DMS 273 treated with DMSO at 0.1 percent for 48 hours (cell line): ENCODE measurements at regions not wholly inside any gene's neighbourhood (a gene's known extent, or its start where the extent isn't known, plus 50 kb on each side); places are given as distances from the start of the nearest gene placed in this dataset.
"Not testable (repeated sequence)": the region's sequence is repeated elsewhere in the genome, so short reads cannot be mapped to it uniquely, and the experiment has no call there.

Experiments
- DNase-seq: peaks from one replicate; lab custom pipeline; 2025; lab: John Stamatoyannopoulos, UW

DNA sequence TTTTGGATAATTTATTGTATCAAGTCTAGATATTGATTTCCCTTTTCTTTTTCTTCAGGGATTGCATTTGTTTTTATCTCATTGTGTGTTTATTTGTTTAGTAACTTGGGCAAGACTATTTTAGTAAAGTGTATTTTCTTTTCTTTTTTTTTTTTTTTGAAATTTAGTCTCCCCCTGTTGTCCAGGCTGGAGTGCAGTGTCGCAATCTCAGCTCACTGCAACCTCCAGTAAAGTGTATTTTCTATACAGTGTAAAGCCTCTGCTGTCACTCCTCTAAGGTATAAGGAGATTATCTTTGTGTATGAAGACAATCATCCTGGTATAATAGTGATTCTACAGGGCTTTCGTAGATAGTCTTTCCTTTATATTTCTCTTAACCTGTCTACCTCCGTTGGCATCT is 2546.0 kb downstream of the PCDH9 start:
- no peak for DNase-seq

DNA sequence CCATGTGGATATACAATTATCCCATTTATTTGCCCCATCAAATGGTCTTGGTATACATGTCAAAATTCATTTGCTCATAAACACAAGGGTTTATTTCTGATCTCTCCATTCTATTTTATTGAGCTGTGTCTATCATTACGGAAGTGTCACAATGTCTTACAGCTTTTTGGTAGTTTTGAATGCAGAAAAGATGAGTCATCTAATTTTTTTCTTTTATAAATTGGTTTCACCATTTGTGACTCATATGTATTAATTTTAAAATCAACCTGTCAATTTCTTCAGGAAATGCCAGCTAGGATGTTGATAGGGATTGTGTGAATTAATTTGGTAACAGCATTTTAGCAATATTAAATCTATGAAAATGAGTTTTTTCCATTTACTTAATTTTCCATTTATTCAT is 2549.4 kb downstream of the PCDH9 start:
- no peak for DNase-seq

GRCh38 chr13:64675255-64675892 is 2554.8 kb downstream of the PCDH9 start:
- DNase-seq, result no peak

- DNase-seq, result no peak
These were observed 2556.0 kb downstream of the PCDH9 start for GRCh38 chr13:64674126-64674525.

- no peak for DNase-seq
These were observed 2557.4 kb downstream of the PCDH9 start for GRCh38 chr13:64672751-64673150.

DNA sequence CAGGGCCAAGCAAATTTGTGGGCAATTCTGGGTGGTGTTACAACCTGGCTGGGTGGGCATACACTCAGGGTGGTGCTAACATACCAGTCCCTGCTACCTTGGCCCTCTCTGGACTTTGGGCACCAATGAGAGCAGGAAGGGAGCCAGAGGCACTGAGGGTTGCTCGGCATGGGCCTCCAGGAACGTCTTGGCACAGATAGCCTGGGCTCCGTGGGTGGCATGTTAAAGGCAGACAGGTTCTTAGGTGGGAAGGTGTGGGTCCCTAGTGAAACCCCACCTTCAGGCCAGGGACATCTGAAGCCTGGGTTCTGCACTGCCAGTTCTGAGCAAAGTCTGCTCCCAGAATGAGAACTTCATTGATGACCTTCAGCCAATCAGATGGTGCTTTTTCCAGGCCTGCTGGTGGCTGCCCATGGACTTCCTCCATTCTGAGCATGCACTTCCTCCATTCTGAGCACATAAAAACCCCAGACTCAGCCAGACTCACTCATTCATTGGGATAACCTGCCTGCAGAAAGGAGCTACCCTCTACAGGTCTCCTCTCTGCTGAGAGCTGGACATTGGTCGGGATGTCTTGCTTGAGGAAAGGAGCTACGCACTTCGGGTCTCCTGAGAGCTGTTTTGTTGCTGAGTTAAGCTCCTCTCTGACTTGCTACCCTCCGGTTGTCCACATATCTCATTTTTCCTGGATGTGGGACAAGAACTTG is 2567.1 kb downstream of the PCDH9 start:
- DNase-seq, result no peak

- no peak for DNase-seq
These were observed 2581.8 kb downstream of the PCDH9 start for GRCh38 chr13:64648293-64648692.

GRCh38 chr13:64643066-64643465 is 2587.1 kb downstream of the PCDH9 start:
- DNase-seq, result no peak

GRCh38 chr13:64640002-64640401 is 2590.1 kb downstream of the PCDH9 start:
- DNase-seq, result no peak

DNA sequence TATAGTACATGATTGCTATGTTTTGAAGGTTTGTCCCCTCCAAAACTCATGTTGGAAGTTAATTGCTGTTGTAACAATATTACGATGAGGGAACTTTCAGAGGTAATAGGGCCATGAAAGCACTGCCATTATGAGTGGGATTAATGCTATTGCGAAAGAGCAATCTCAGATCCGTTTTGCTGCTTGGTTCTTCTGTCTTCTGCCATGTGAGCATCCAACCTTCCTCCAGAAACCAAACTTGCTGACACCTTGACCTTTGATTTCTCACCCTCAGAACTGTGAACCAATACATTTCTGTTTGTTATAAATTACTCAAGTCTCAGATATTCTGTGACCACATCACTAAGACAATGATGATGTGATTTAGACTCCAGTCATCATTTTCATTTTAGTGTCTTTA is 2590.9 kb downstream of the PCDH9 start:
- DNase-seq, result no peak

DNA sequence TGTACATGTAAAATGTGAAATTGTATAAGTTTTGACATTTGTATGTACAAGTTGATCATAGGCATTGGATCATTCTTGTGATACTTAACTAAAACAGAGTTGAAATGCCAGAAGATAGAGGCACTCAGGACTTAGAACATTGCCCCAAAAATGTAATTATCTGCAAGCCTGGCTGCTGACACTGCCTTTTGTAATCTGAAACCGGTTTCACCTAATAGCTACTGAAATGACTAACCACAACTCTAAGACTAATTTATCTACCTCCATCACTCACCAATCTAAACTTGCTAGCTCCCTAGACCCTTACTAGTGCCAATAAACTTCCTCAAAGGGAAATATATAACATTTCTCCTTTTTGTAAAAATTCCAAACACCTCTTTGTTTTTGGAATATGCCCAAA is 2596.2 kb downstream of the PCDH9 start:
- no peak for DNase-seq

GRCh38 chr13:64627654-64628053 is 2602.5 kb downstream of the PCDH9 start:
- DNase-seq, result no peak

GRCh38 chr13:64626105-64626504 is 2604.0 kb downstream of the PCDH9 start:
- DNase-seq, result no peak

DNA sequence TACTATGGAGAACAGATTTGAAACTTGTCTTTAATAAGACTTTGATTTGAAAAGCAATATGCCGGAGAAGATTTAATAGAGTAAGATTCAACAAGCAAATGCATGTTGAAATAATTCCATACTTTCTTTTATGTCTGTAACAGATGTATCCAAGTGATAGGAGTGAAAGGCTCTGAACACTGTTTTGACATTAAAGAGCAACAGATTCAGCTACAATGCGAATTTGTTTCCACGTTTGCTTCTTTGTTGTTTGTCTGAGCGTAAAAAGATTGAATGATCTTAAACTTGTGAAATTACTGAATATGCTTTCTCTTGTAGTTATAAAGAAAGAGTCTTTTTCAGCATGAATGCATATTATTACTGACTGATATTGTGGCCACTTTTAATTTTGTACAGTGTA is 2612.9 kb downstream of the PCDH9 start:
- DNase-seq, result no peak

- no peak for DNase-seq
These were observed 2638.2 kb downstream of the PCDH9 start for GRCh38 chr13:64591971-64592370.

DNA sequence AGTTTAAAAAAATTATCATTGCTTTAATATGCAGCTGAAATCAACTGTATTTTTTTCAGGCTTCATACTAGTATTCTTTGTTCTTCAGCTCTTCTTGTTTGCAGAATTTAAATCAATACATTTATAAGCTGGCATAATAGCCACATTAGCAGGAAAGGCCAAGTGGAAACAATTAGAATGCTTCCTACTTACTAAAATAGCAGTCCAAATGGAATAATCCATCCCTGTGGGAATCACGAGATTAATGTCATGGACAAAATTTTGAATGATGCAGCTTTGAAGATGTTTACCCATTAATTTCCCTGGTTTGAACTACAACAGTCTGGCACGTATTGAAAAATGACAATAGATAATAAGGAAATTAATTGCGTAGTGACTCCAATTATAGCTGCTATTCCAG is 2650.8 kb downstream of the PCDH9 start:
- no peak for DNase-seq

- no peak for DNase-seq
These were observed 2661.4 kb downstream of the PCDH9 start for GRCh38 chr13:64568748-64569147.

DNA sequence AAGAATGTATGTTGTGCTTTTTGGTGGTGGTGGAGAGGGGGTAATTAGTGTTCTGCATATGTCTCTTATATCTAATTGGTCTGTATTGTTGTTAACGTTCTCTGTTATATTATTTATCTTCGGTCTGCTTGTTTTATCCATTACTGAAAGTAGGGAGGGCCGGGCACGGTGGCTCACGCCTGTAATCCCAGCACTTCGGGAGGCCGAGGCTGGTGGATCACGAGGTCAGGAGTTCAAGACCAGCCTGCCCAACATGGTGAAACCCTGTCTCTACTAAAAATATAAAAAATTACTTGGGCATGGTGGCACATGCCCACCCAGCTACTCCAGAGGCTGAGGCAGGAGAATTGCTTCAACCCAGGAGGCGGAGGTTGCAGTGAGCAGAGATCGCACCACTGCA is 2672.1 kb downstream of the PCDH9 start:
- not testable (repeated sequence) for DNase-seq

DNA sequence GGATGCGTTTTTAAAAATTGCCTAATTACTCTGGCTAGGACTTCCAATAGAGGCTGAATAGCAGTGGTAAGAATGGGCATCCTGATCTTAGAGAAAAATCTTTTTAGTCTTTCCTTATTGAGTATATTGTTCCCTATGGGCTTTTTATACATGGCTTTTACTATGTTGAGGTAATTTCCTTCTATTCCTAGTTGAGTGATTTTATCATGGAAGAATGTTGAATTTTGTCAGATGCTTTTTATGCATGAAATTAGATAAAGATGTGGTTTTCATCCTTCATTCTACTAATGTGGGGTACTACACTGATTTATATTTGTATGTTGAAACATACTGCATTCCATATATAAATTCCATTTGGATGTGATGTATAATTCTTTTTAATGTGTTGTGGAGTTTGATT is 2673.8 kb downstream of the PCDH9 start:
- no peak for DNase-seq

DNA sequence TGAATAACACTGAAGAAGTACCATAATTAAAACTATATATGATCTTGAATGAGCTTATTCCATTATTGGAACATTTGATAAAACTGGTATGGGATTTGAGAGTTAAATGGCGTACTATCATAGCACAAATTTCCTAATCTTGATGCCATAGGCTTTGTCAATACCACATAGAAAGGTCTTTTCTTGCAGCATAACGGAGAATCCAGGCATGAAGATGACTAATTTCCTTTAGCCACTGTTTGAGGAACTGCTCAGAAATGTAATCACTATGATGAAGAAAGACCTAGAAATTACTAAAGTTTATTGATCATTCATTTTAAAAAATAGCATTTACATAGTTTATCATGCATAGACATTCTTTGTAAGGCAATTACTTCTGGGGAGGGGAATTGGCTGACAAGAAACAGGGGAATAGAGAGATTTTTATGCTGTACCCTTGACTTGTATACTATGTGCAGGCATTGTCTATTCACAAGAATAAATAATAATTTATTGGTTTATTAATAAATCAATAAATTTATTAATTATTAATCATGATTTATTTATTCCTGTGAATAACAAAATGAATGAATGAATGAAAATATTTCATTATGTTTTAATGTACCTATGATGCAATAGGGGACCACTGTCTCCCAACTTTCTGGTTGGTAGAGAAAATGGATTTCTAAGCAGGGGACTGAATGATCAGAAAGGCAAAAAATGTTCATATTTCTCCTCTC is 2676.6 kb downstream of the PCDH9 start:
- DNase-seq, result no peak

DNA sequence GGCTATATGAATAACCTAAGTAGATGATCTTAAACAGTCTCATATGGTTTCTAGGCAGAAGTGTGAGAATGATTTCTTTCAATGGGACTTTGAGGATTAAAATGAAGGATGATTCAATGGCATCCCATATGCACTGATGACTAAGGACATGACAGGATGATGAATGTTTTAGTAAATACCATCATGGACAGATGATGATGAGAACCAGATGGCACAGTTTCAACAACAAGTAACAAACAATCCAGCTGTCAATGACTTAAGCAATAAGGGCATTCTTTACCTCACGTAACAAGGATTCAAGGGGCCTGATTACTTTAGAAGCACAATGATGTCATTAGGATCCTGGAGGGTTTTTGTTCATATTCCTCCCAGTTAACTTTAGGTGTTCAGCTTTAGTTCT is 2678.4 kb downstream of the PCDH9 start:
- no peak for DNase-seq

DNA sequence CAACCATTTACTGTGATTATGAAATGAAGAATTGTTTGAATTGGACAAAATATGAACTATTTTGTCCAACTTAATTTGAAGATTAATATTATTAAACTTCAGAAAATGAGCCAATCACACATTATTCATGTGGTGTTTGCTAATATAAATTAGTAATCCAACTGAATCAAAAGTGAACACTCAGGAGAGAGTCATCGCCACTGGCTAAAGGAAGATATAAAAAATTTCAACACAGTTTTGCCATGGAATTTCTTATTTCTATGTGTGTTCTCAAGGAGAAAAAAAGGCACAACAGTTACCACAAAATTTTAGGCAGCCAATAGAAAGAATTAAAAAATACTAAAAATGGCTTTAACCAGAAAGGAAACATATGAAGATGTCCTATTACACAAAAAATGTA is 2683.8 kb downstream of the PCDH9 start:
- no peak for DNase-seq

DNA sequence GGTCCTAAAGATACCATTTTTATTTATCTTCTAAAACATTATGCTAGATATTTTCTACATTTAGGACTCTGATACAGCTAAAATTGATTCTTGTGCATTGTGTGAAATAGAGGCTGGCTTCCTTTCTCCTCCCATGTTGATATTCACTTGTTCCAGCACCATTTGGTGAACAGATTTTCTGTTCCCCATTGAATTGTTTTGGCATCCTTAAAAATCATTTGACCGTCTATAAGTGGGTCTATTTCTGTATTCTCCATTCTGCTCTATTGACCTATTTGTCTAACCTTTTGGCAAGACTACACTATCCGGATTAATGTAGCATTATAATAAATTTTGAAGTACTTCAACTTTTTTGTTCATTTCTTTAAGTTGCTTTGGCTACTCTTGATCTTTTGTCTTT is 2689.2 kb downstream of the PCDH9 start:
- no peak for DNase-seq
